Osteoblast (primary cell): ENCODE measurements at regions not wholly inside any gene's neighbourhood (a gene's known extent, or its start where the extent isn't known, plus 50 kb on each side); places are given as distances from the start of the nearest gene placed in this dataset.

Experiments used
- DNase-seq: peaks from one replicate; pipeline ENCODE4 v3.0.0; 2011; ENCODE audit warnings: low spot score, mixed read lengths; ENCODE audit not compliant: insufficient read length; ENCODE audit errors: missing footprints
- H2AFZ ChIP-seq: 2 replicates; pipeline ENCODE4 v1.6.0; 2011; ENCODE audit warnings: mild to moderate bottlenecking, low read length
- H3K27ac ChIP-seq: 2 replicates; pipeline ENCODE4 v1.5.1; 2011; ENCODE audit warnings: mild to moderate bottlenecking, low read depth, low read length, moderate library complexity
- H3K27me3 ChIP-seq: 2 replicates; pipeline ENCODE4 v1.6.0; 2012; ENCODE audit warnings: mild to moderate bottlenecking, control low read depth, inconsistent platforms, low read length, moderate library complexity; ENCODE audit not compliant: insufficient read depth
- H3K36me3 ChIP-seq: 2 replicates; pipeline ENCODE4 v1.5.1; 2011; ENCODE audit warnings: mild to moderate bottlenecking, low read length, control low read depth, moderate library complexity; ENCODE audit not compliant: insufficient read depth
- H3K4me1 ChIP-seq: 2 replicates; pipeline ENCODE4 v1.5.1; 2011; ENCODE audit warnings: mild to moderate bottlenecking, low read length, control low read depth, moderate library complexity; ENCODE audit not compliant: insufficient read depth
- H3K4me2 ChIP-seq: 2 replicates; pipeline ENCODE4 v1.6.0; 2011; ENCODE audit warnings: mild to moderate bottlenecking, low read length; ENCODE audit not compliant: insufficient read depth
- H3K4me3 ChIP-seq: fragments of 200-600 bp; sonication (generic); 3 replicates; pipeline ENCODE4 v1.5.1; 2012; ENCODE audit warnings: mild to moderate bottlenecking, low read length, inconsistent platforms; ENCODE audit not compliant: insufficient read depth
- H3K79me2 ChIP-seq: 2 replicates; pipeline ENCODE4 v1.6.0; 2012; ENCODE audit warnings: mild to moderate bottlenecking, low read length, control low read depth, inconsistent platforms; ENCODE audit not compliant: insufficient read depth
- H3K9me3 ChIP-seq: 2 replicates; pipeline ENCODE4 v1.5.1; 2011; ENCODE audit warnings: low read depth, low read length, control low read depth
- H4K20me1 ChIP-seq: 2 replicates; pipeline ENCODE4 v1.6.0; 2012; ENCODE audit warnings: mild to moderate bottlenecking, low read length, control low read depth; ENCODE audit not compliant: insufficient read depth
- CTCF ChIP-seq: IDR thresholded peaks from 2 replicates; pipeline ENCODE4 v1.5.1; 2011; ENCODE audit warnings: mild to moderate bottlenecking, low read depth, low read length, moderate library complexity; ENCODE audit errors: extremely low read depth

GRCh38 chr4:43918377-43918776 lies 530.2 kb downstream of the KCTD8 start:
- Histone ChIP-seq H3K4me2 (no peak overlapping the region), H3K36me3 (no peaks in the 10 kb centered on the region), H3K27me3 (no peaks in the 10 kb centered on the region), H4K20me1 (no peaks in the 10 kb centered on the region), H3K4me1 (no peaks in the 10 kb centered on the region), H3K9me3 (no peaks in the 10 kb centered on the region), H3K27ac (no peak overlapping the region), H2AFZ (no peak overlapping the region), H3K4me3 (no peak overlapping the region), H3K79me2 (no peaks in the 10 kb centered on the region)
- no peak for DNase-seq
- no peak for TF ChIP-seq CTCF

GRCh38 chr4:43932448-43932847 lies 516.2 kb downstream of the KCTD8 start:
- H4K20me1 ChIP-seq: no peaks in the 10 kb centered on the region

GRCh38 chr4:43943998-43944397 lies 504.6 kb downstream of the KCTD8 start:
- no peaks in the 10 kb centered on the region for H4K20me1 ChIP-seq
- no peaks in the 10 kb centered on the region for H3K27me3 ChIP-seq
- H3K4me2 ChIP-seq: no peak overlapping the region
- no peaks in the 10 kb centered on the region for H3K36me3 ChIP-seq
- H3K27ac ChIP-seq: no peak overlapping the region
- TF ChIP-seq CTCF: no peak
- H3K9me3 ChIP-seq: no peaks in the 10 kb centered on the region
- no peak for DNase-seq
- H3K4me1 ChIP-seq: no peaks in the 10 kb centered on the region
- H2AFZ ChIP-seq: no peak overlapping the region
- H3K4me3 ChIP-seq: no peak overlapping the region
- no peaks in the 10 kb centered on the region for H3K79me2 ChIP-seq

More at GRCh38 chr4:43932448-43932847, 516.2 kb downstream of the KCTD8 start:
- H3K9me3 ChIP-seq: no peaks in the 10 kb centered on the region
- no peak for TF ChIP-seq CTCF
- no peaks in the 10 kb centered on the region for H3K36me3 ChIP-seq
- DNase-seq: no peak
- no peak overlapping the region for H3K4me2 ChIP-seq
- H3K27me3 ChIP-seq: no peaks in the 10 kb centered on the region
- H2AFZ ChIP-seq: no peak overlapping the region
- H3K4me1 ChIP-seq: no peaks in the 10 kb centered on the region
- no peaks in the 10 kb centered on the region for H3K79me2 ChIP-seq
- H3K4me3 ChIP-seq: no peak overlapping the region
- H3K27ac ChIP-seq: no peak overlapping the region

- H2AFZ ChIP-seq: no peak overlapping the region
- no peak overlapping the region for H3K4me2 ChIP-seq
- H3K4me3 ChIP-seq: no peak overlapping the region
- H3K4me1 ChIP-seq: no peaks in the 10 kb centered on the region
- no peak for DNase-seq
- H3K27me3 ChIP-seq: no peaks in the 10 kb centered on the region
- no peaks in the 10 kb centered on the region for H3K79me2 ChIP-seq
- H3K27ac ChIP-seq: no peak overlapping the region
- H3K36me3 ChIP-seq: no peaks in the 10 kb centered on the region
- TF ChIP-seq CTCF: no peak
- H3K9me3 ChIP-seq: no peaks in the 10 kb centered on the region
- H4K20me1 ChIP-seq: no peaks in the 10 kb centered on the region
Observed at GRCh38 chr4:43959976-43960375, 488.6 kb downstream of the KCTD8 start.
